IMR-90 (cell line): ENCODE measurements at regions not wholly inside any gene's neighbourhood (a gene's known extent, or its start where the extent isn't known, plus 50 kb on each side); places are given as distances from the start of the nearest gene placed in this dataset.
"Not testable (repeated sequence)": the region's sequence is repeated elsewhere in the genome, so short reads cannot be mapped to it uniquely, and the experiment has no call there.

Experiments
- BHLHE40 ChIP-seq: fragments of 150-350 bp; IDR thresholded peaks from 2 replicates; pipeline ENCODE4 v1.6.1; 2016; ENCODE audit warnings: mild to moderate bottlenecking, low read depth, low read length
- CEBPB ChIP-seq: IDR thresholded peaks from 2 replicates; pipeline ENCODE4 v1.6.1; 2012; ENCODE audit warnings: low read depth, low read length, improper control_type of control experiment
- CHD1 ChIP-seq: IDR thresholded peaks from 2 replicates; pipeline ENCODE4 v1.6.1; 2012; ENCODE audit warnings: low read depth, low read length, improper control_type of control experiment
- FOS ChIP-seq: fragments of 150-350 bp; IDR thresholded peaks from 2 replicates; pipeline ENCODE4 v1.6.1; 2016; ENCODE audit warnings: low read depth, low read length
- MXI1 ChIP-seq: IDR thresholded peaks from 2 replicates; pipeline ENCODE4 v1.6.1; 2012; ENCODE audit warnings: low read depth, mild to moderate bottlenecking, low read length, moderate library complexity, borderline replicate concordance
- POLR2A ChIP-seq: IDR thresholded peaks from 2 replicates; pipeline ENCODE4 v1.6.1; 2012; ENCODE audit warnings: mild to moderate bottlenecking, low read depth, low read length
- RAD21 ChIP-seq: IDR thresholded peaks from 2 replicates; pipeline ENCODE4 v1.6.1; 2012; ENCODE audit warnings: low read length, improper control_type of control experiment
- RCOR1 ChIP-seq: IDR thresholded peaks from 2 replicates; pipeline ENCODE4 v1.6.1; 2012; ENCODE audit warnings: mild to moderate bottlenecking, low read length, improper control_type of control experiment; ENCODE audit not compliant: insufficient replicate concordance
- RFX5 ChIP-seq: IDR thresholded peaks from 2 replicates; pipeline ENCODE4 v1.8.0; 2012; ENCODE audit warnings: low read depth, mild to moderate bottlenecking, low read length, moderate library complexity
- SMC3 ChIP-seq: fragments of 150-350 bp; IDR thresholded peaks from 2 replicates; pipeline ENCODE4 v1.6.1; 2016; ENCODE audit warnings: low read depth, mild to moderate bottlenecking, antibody characterized with exemption, low read length, moderate library complexity
- USF2 ChIP-seq: fragments of 150-350 bp; IDR thresholded peaks from 2 replicates; pipeline ENCODE4 v1.6.1; 2017; ENCODE audit warnings: mild to moderate bottlenecking, antibody characterized with exemption, low read length, low read depth
- TF ChIP-seq, protein P1 (sequence below): conservative IDR thresholded peaks from 2 replicates; pipeline ENCODE4 v1.5.1; 2012; ENCODE audit warnings: mild to moderate bottlenecking, low read depth, low read length, improper control_type of control experiment
- TF ChIP-seq, protein P2 (sequence below): fragments of 150-350 bp; IDR thresholded peaks from 2 replicates; pipeline ENCODE4 v1.6.1; 2016; ENCODE audit warnings: low read depth, mild to moderate bottlenecking, low read length, moderate library complexity, borderline replicate concordance

DNA sequence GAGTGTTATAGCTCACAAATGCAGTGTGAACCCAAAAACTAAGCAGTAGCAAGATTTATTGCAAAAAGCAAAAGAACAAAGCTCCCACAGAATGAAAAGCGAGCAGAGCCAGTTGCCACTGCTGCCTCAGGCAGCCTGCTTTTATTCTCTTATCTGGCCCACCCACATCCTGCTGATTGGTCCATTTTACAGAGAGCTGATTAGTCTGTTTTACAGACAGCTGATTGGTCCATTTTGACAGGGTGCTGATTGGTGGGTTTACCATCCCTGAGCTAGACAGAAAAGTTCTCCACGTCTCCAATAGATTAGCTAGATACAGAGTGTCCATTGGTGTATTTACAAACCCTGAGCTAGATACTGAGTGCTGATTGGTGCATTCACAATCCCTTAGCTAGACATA, 55.1 kb upstream of the VASH1 start:
- TF ChIP-seq, protein P1, sequence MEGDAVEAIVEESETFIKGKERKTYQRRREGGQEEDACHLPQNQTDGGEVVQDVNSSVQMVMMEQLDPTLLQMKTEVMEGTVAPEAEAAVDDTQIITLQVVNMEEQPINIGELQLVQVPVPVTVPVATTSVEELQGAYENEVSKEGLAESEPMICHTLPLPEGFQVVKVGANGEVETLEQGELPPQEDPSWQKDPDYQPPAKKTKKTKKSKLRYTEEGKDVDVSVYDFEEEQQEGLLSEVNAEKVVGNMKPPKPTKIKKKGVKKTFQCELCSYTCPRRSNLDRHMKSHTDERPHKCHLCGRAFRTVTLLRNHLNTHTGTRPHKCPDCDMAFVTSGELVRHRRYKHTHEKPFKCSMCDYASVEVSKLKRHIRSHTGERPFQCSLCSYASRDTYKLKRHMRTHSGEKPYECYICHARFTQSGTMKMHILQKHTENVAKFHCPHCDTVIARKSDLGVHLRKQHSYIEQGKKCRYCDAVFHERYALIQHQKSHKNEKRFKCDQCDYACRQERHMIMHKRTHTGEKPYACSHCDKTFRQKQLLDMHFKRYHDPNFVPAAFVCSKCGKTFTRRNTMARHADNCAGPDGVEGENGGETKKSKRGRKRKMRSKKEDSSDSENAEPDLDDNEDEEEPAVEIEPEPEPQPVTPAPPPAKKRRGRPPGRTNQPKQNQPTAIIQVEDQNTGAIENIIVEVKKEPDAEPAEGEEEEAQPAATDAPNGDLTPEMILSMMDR, result not testable (repeated sequence)
- TF ChIP-seq POLR2A, CHD1, USF2, CEBPB, FOS, MXI1, RCOR1, RAD21, RFX5, BHLHE40, SMC3: not testable (repeated sequence)
- TF ChIP-seq, protein P2, sequence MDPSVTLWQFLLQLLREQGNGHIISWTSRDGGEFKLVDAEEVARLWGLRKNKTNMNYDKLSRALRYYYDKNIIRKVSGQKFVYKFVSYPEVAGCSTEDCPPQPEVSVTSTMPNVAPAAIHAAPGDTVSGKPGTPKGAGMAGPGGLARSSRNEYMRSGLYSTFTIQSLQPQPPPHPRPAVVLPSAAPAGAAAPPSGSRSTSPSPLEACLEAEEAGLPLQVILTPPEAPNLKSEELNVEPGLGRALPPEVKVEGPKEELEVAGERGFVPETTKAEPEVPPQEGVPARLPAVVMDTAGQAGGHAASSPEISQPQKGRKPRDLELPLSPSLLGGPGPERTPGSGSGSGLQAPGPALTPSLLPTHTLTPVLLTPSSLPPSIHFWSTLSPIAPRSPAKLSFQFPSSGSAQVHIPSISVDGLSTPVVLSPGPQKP, result not testable (repeated sequence)
